GM12878 (cell line): ENCODE measurements at regions not wholly inside any gene's neighbourhood (a gene's known extent, or its start where the extent isn't known, plus 50 kb on each side); places are given as distances from the start of the nearest gene placed in this dataset.

Experiments
- ATAC-seq: fragments of 200-7000 bp; cut with Tn5 transposase; 3 replicates; pipeline ENCODE4 v1.9.1; 2020; ENCODE audit warnings: mild to moderate bottlenecking, moderate library complexity
- BruUV-seq: library from RNA; stranded (reverse); fragments of 400-500 nt; replicated peaks from 2 replicates; lab custom pipeline; 2021; lab: Mats Ljungman, UMichigan
- CTCF ChIA-PET: fragments of 300-600 bp; sonication (Branson Sonifier 250); formaldehyde crosslinking; extraction: SDS; loops from one replicate; lab custom pipeline; 2021; ENCODE audit warnings: inconsistent platforms; lab: Yijun Ruan, JAX
- POLR2A ChIA-PET: fragments of 350-600 bp; formaldehyde crosslinking; extraction: SDS; loops from one replicate; lab custom pipeline; 2021; ENCODE audit warnings: inconsistent platforms; lab: Charles Lee
- RAD21 ChIA-PET: fragments of 300-600 bp; sonication (Branson Sonifier 250); formaldehyde crosslinking; loops from one replicate; lab custom pipeline; 2023; ENCODE audit warnings: antibody characterized with exemption; ENCODE audit not compliant: unreplicated experiment; lab: Charles Lee
- SMC1A ChIA-PET: fragments of 300-600 bp; sonication (Branson Sonifier 250); formaldehyde crosslinking; loops from one replicate; lab custom pipeline; 2023; ENCODE audit not compliant: unreplicated experiment, uncharacterized antibody; lab: Charles Lee
- DNase-seq: peaks from one replicate; pipeline ENCODE4 v3.0.0-alpha.2; 2011; ENCODE audit warnings: low read depth, low spot score
- FAIRE-seq: peaks from 3 replicates; lab custom pipeline; 2011; peaks lifted over from hg19 to GRCh38; lab: Jason Lieb, UNC
- H2AFZ ChIP-seq: 2 replicates; pipeline ENCODE4 v1.6.0; 2011; ENCODE audit warnings: low read depth, low read length, control low read depth; ENCODE audit not compliant: control insufficient read depth
- H3K27ac ChIP-seq: 2 replicates; pipeline ENCODE4 v1.5.1; 2011; ENCODE audit warnings: control low read depth; ENCODE audit not compliant: control insufficient read depth, insufficient read depth
- H3K27me3 ChIP-seq, 2 experiments: replicated peaks in 1 of 2; 2 replicates each; pipeline versions ENCODE4 v1.6.0 to v1.6.1; 2011; ENCODE audit warnings: low read length in 1 of 2; ENCODE audit not compliant: control insufficient read depth in 2 of 2, insufficient read depth in 2 of 2
- H3K36me3 ChIP-seq, 2 experiments: 2 replicates each; pipeline ENCODE4 v1.5.1; 2011; ENCODE audit warnings: low read length in 1 of 2; ENCODE audit not compliant: control insufficient read depth in 2 of 2, insufficient read depth in 2 of 2
- H3K4me1 ChIP-seq: 2 replicates; pipeline ENCODE4 v1.6.1; 2011; ENCODE audit warnings: mild to moderate bottlenecking, low read length, moderate library complexity, mixed read lengths; ENCODE audit not compliant: control insufficient read depth, insufficient read depth
- H3K4me2 ChIP-seq: 2 replicates; pipeline ENCODE4 v1.6.0; 2011; ENCODE audit warnings: control low read depth; ENCODE audit not compliant: control insufficient read depth, insufficient read depth
- H3K4me3 ChIP-seq: fragments of 200-600 bp; sonication (generic); 2 replicates; pipeline ENCODE4 v1.5.1; 2016
- H3K79me2 ChIP-seq: 2 replicates; pipeline ENCODE4 v1.6.0; 2011; ENCODE audit warnings: low read length; ENCODE audit not compliant: control insufficient read depth, insufficient read depth
- H3K9ac ChIP-seq: 2 replicates; pipeline ENCODE4 v1.8.0; 2011; ENCODE audit warnings: low read length, control low read depth, mixed read lengths; ENCODE audit not compliant: control insufficient read depth, insufficient read depth
- H3K9me3 ChIP-seq: replicated peaks from 3 replicates; pipeline ENCODE4 v1.5.1; 2011; ENCODE audit warnings: mild to moderate bottlenecking, low read length; ENCODE audit not compliant: control insufficient read depth, insufficient read depth
- H4K20me1 ChIP-seq: 2 replicates; pipeline ENCODE4 v1.6.0; 2011; ENCODE audit not compliant: control insufficient read depth, insufficient read depth
- BRCA1 ChIP-seq: IDR thresholded peaks from 2 replicates; pipeline ENCODE4 v1.6.1; 2011; ENCODE audit warnings: low read depth, low read length, improper control_type of control experiment
- CBX3 ChIP-seq: fragments of 200-600 bp; sonication (generic); IDR thresholded peaks from 2 replicates; pipeline ENCODE4 v1.6.1; 2016; ENCODE audit warnings: low read depth, borderline replicate concordance
- CREB1 ChIP-seq: IDR thresholded peaks from 2 replicates; pipeline ENCODE4 v1.6.1; 2012; ENCODE audit warnings: low read depth, mild to moderate bottlenecking, inconsistent platforms
- IRF4 ChIP-seq: IDR thresholded peaks from 2 replicates; pipeline ENCODE4 v1.6.1; 2011; ENCODE audit warnings: low read depth, low read length
- JUNB ChIP-seq: IDR thresholded peaks from 2 replicates; pipeline ENCODE4 v1.6.1; 2016; ENCODE audit warnings: antibody characterized with exemption, mild to moderate bottlenecking
- JUND ChIP-seq: IDR thresholded peaks from 2 replicates; pipeline ENCODE4 v1.6.1; 2012; ENCODE audit warnings: low read depth, mild to moderate bottlenecking, low read length, improper control_type of control experiment, moderate library complexity
- KAT2A ChIP-seq: conservative IDR thresholded peaks from 2 replicates; pipeline ENCODE4 v1.6.1; 2011; ENCODE audit warnings: low read depth, low read length; ENCODE audit not compliant: control insufficient read depth
- KDM1A ChIP-seq: fragments of 200-600 bp; sonication (generic); IDR thresholded peaks from 2 replicates; pipeline ENCODE4 v1.6.1; 2016; ENCODE audit warnings: borderline replicate concordance
- MYC ChIP-seq: IDR thresholded peaks from 2 replicates; pipeline ENCODE4 v1.6.1; 2011; ENCODE audit warnings: mild to moderate bottlenecking, low read length, moderate library complexity, inconsistent platforms; ENCODE audit not compliant: insufficient read depth, insufficient replicate concordance, insufficient read length, severe bottlenecking
- NFXL1 ChIP-seq: fragments of 450-650 bp; IDR thresholded peaks from 2 replicates; pipeline ENCODE4 v1.6.1; 2017; ENCODE audit warnings: antibody characterized with exemption, mild to moderate bottlenecking, borderline replicate concordance
- NRF1 ChIP-seq: conservative IDR thresholded peaks from 2 replicates; pipeline ENCODE4 v1.6.1; 2011; ENCODE audit warnings: mild to moderate bottlenecking, low read depth, low read length, improper control_type of control experiment
- POLR2AphosphoS5 ChIP-seq: IDR thresholded peaks from 2 replicates; pipeline ENCODE4 v1.6.1; 2011; ENCODE audit warnings: mild to moderate bottlenecking, low read length, inconsistent platforms
- RB1 ChIP-seq: fragments of 450-650 bp; formaldehyde crosslinking; IDR thresholded peaks from 2 replicates; pipeline ENCODE4 v1.6.1; 2017; ENCODE audit warnings: mild to moderate bottlenecking, borderline replicate concordance
- SIN3A ChIP-seq: IDR thresholded peaks from 2 replicates; pipeline ENCODE4 v1.6.1; 2012; ENCODE audit warnings: low read depth, low read length, improper control_type of control experiment
- SUZ12 ChIP-seq: fragments of 200-600 bp; sonication (generic); IDR thresholded peaks from one replicate; pipeline ENCODE4 v1.6.1; 2018; ENCODE audit warnings: antibody characterized with exemption, mild to moderate bottlenecking; ENCODE audit not compliant: unreplicated experiment
- WRNIP1 ChIP-seq: IDR thresholded peaks from 2 replicates; pipeline ENCODE4 v1.6.1; 2011; ENCODE audit warnings: low read depth, low read length, improper control_type of control experiment, borderline replicate concordance
- ZNF384 ChIP-seq: IDR thresholded peaks from 2 replicates; pipeline ENCODE4 v1.6.1; 2012; ENCODE audit warnings: low read depth, mild to moderate bottlenecking, low read length, improper control_type of control experiment, borderline replicate concordance
- WGBS: methylation state at CpG from one replicate; pipeline ENCODE4 v1.1.6; 2016; ENCODE audit warnings: low lambda C conversion rate; ENCODE audit not compliant: insufficient replicate concordance, insufficient coverage; ENCODE audit errors: missing lambda C conversion rate; 5-methylcytosine and 5-hydroxymethylcytosine counted together
- in situ Hi-C: fragments of 300-500 bp; cut with MboI; formaldehyde crosslinking; loops from 9 replicates; pipeline ENCODE4 v1.14.3; 2018; ENCODE audit warnings: mixed read lengths
- intact Hi-C: fragments of 100-400 bp; cut with micrococcal nuclease; formaldehyde crosslinking; loops from one replicate; pipeline ENCODE4 v1.14.2; 2022; ENCODE audit not compliant: unreplicated experiment
- TF ChIP-seq, protein P1 (sequence below): IDR thresholded peaks from 2 replicates; pipeline ENCODE4 v1.6.1; 2012; ENCODE audit warnings: low read length, inconsistent platforms
- TF ChIP-seq, protein P2 (sequence below): fragments of 150-350 bp; IDR thresholded peaks from 2 replicates; pipeline ENCODE4 v1.6.1; 2014; ENCODE audit warnings: mild to moderate bottlenecking, low read depth, low read length

DNA sequence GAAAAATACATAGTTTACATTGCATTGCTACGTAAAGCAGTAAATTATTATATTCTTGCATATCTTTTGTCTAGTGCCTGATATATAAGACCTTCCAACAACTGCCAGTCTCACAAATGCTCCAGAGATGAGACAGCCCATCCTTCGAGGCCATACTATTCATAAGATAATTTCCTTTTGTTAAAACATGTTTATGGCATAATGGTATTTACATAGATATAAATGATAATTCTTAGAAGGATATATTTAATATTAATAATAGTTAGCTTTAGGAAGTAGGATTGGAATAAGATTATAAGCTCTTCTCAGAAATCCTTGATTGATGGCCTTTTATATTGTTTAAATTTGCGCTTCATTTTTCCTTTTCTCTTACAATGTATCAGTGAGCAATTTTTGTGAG, 1410.1 kb upstream of the MIR17HG start (continued):
- TF ChIP-seq, protein P1, sequence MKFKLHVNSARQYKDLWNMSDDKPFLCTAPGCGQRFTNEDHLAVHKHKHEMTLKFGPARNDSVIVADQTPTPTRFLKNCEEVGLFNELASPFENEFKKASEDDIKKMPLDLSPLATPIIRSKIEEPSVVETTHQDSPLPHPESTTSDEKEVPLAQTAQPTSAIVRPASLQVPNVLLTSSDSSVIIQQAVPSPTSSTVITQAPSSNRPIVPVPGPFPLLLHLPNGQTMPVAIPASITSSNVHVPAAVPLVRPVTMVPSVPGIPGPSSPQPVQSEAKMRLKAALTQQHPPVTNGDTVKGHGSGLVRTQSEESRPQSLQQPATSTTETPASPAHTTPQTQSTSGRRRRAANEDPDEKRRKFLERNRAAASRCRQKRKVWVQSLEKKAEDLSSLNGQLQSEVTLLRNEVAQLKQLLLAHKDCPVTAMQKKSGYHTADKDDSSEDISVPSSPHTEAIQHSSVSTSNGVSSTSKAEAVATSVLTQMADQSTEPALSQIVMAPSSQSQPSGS = no peak
- no peak for TF ChIP-seq NRF1
- no peak for TF ChIP-seq MYC
- no peak for TF ChIP-seq BRCA1
- no peak for TF ChIP-seq KDM1A
- TF ChIP-seq KAT2A = no peak
- TF ChIP-seq, protein P2, sequence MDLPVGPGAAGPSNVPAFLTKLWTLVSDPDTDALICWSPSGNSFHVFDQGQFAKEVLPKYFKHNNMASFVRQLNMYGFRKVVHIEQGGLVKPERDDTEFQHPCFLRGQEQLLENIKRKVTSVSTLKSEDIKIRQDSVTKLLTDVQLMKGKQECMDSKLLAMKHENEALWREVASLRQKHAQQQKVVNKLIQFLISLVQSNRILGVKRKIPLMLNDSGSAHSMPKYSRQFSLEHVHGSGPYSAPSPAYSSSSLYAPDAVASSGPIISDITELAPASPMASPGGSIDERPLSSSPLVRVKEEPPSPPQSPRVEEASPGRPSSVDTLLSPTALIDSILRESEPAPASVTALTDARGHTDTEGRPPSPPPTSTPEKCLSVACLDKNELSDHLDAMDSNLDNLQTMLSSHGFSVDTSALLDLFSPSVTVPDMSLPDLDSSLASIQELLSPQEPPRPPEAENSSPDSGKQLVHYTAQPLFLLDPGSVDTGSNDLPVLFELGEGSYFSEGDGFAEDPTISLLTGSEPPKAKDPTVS = no peak
- no peak for TF ChIP-seq IRF4
- no peak for TF ChIP-seq JUND
- no peak for TF ChIP-seq RB1
- TF ChIP-seq CBX3 = no peak
- TF ChIP-seq ZNF384 = no peak

DNA sequence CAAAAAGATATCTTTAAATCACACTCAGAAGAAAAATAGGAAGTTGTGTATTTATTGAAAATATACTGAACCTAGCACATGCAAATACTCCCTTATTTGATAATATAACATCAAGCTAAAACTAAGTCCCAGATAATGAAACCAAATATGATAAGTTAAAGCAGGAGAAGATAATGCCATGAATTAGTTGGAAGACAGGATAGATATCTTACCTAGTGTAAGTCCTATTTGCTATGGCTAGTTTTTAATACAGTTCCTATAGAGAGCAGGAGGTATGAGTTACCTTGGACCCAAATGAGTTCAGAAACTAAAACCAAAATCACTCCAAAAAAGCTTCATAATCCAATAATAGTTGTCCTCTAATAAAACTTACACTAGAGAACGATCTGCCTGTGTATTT, 1407.1 kb upstream of the MIR17HG start:
- no TSS peak for BruUV-seq
- Histone ChIP-seq H2AFZ (no peak overlapping the region), H4K20me1 (no peaks in the 10 kb centered on the region), H3K4me1 (no peaks in the 10 kb centered on the region), H3K27ac (no peak overlapping the region), H3K36me3 (no peaks in the 10 kb centered on the region), H3K27me3 (no peaks in the 10 kb centered on the region), H3K9ac (no peak overlapping the region), H3K79me2 (no peaks in the 10 kb centered on the region), H3K4me3 (no peak overlapping the region), H3K4me2 (no peak overlapping the region), H3K9me3 (no peaks in the 10 kb centered on the region)
- ATAC-seq (no peak), FAIRE-seq (no peak), DNase-seq (no peak)
- WGBS = 8% methylated on average over 1 of the region's 1 CpG
- ChIA-PET RAD21 (no interaction called here), POLR2A (interaction anchor here (0.6 kb wide), 1 partner anchor 15 kb away, joined by 4 read pairs; no protein-coding TSS in a partner anchor), CTCF (no interaction called here), SMC1A (no interaction called here)
- TF ChIP-seq JUNB = no peak
- TF ChIP-seq SUZ12 = no peak
- no peak for TF ChIP-seq POLR2AphosphoS5
- no peak for TF ChIP-seq NFXL1
- no peak for TF ChIP-seq WRNIP1
- TF ChIP-seq CREB1 = no peak
- TF ChIP-seq SIN3A = no peak
- in situ Hi-C loops = no loop called here
- intact Hi-C loops = no loop called here
